GM18517 (cell line): ENCODE measurements at regions not wholly inside any gene's neighbourhood (a gene's known extent, or its start where the extent isn't known, plus 50 kb on each side); places are given as distances from the start of the nearest gene placed in this dataset.
A peak's percentile ranks its signal among the peaks of the same experiment; 100 is the strongest.
"Not testable (repeated sequence)": the region's sequence is repeated elsewhere in the genome, so short reads cannot be mapped to it uniquely, and the experiment has no call there.

Experiments used
- ATAC-seq: cut with Tn5 transposase; IDR thresholded peaks from one replicate; pipeline ENCODE4 v1.9.1; 2021; ENCODE audit warnings: mild to moderate bottlenecking, moderate library complexity; ENCODE audit not compliant: unreplicated experiment

DNA sequence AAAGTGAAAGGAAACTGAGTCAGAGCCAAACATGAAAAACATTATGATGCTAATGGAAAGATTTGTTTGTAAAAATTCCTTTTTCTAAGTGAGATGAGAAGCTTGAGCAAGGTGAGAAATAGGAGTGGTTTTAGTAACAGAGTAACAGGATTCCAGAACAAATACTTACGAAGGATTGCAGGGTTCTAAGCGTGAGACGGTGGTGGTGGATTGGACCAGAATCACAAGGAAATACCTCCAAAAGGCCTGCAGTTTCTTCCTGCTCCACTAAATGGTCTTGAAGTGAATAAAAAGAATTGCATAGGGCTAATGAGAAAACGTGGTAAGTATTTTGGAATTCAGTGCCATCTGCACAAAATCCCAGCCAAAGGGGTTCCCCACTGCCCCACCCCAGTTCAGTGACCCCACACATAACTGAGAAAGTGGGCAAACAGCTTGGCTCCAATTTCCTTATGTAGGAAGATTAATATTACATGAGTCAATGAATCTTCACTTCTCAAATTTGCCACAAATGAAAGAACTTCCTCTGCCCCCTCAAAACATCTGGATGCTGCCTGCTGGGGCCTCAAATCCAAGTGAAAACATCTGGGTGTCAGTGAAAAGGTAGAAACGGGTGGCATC is 283.8 kb upstream of the NR2F2 start:
- ATAC-seq = no peak

DNA sequence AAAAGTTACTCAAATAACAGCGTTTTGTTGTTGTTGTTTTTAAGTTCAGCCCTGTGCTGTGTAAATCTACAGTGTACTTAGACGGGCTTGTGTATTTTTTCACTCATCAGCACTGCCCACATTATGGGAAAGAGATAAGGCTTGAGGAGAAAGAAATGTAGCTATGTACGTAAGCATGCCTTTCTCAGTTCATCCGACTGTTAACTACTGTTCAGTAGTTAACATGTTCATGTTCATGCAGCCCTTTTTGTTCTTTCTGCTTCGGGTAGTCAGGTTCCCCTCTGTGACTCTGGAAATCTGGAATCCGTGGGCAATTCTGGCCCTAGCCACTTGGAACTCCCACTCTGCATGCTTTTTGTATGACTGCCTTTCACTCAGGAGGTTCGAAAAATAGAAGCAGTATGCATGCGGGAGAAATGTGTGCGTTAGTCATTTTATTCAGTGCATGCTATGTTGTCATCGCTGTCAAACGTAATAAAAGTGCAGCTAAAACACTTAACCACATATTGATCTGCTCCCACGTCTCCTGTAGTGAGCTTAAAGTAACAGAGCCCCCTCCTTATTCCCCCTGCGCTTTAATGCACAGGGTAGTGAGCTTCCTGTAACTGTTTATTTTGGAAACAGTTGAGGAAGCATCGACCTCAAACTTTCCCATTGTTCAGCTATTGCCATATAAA is 283.1 kb upstream of the NR2F2 start:
- no peak for ATAC-seq

DNA sequence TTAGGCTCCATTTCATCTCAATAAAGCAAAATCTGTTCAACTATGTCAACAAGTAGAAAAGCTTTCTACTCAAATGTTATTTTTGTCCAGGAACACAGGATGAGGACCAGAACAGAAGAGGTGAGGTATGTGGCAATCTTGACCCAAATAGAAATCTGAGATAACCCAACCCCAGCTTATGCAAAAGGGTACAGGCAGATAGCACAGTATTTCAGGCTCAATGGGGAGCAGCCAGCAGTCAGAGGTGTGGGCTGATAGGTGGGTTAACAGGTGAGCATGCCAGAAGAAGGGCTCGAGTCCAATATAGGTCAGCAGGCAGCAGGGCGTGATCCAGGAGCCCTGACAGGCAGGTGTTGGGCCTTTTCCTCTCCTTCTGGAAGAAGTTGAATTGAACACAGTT is 281.2 kb upstream of the NR2F2 start:
- no peak for ATAC-seq

DNA sequence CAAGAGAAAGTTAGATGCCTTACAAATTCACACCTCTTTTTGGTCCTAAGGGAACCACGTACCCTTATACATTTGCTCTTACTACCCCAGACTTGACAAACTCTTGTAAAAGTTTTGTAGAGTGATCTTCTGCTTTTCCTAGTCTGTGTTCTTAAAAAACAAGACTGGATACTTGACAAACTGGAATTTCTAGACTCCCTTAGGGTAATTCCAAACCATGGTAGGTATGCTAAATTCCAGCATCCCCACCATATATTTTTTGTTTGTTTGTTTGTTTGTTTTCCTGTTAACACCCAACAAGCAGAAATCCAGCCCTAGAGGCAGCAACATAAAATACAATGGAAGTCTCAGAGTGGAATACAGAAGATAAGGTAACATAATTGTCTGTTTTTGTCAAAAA is 280.7 kb upstream of the NR2F2 start:
- no peak for ATAC-seq

DNA sequence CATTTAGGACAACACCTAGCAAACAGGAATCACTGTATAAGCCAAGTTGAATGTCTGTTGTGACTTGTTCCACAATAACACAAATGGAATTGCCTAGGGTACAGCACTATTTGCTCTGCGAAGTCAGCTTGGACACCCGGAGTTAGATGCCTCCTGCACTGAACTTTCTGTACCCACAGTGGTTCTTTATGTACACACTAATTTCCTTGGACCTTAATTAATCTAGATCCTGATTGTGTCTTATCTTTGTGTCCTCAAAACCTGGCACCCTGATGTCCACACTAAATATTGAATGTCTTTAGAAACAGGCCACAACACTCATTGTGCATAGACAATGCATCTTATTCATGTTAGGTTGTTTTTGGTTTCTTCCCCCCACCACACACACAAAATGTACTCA is 278.9 kb upstream of the NR2F2 start:
- no peak for ATAC-seq

DNA sequence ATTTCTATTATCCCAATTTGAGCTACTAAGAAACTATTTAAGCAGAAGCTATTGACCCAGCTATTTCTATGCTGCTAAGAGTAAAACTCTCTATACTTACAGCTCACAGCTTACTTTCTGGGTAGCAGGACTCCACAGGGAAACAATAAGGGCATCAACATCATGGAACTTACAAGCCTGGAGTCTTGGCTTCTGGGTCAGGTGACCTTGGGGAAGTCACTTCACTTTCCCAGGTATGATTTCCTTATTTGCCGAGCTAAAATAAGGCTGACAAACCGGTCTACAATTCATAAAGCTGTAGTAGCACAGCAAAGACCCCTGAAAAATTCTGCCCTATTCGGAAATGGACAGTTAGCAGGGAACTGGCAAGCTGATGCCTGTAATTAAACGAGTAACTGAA is 278.3 kb upstream of the NR2F2 start:
- ATAC-seq = no peak

DNA sequence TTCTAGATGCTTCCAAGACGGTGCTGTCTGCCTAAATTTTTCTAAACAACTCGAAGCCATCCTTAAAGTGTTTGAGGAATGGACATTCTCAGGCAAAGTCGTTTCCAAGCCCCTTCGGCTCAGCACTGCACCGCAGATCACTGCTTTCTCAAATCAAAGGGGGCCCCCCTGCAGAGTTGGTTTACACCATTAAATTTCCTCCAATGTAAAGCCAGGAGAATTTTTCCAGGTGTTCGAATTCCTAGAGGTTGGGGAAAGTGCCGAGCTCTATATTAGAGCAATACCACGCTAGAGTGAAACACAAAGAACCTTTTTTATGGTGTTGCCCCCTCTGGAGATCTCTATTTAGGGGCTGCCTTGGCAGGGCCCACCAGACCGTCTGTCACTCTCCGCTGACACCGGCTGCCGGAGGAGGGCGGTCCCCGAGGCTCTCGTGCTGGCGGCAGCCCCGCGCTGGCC is 277.9 kb upstream of the NR2F2 start:
- no peak for ATAC-seq

DNA sequence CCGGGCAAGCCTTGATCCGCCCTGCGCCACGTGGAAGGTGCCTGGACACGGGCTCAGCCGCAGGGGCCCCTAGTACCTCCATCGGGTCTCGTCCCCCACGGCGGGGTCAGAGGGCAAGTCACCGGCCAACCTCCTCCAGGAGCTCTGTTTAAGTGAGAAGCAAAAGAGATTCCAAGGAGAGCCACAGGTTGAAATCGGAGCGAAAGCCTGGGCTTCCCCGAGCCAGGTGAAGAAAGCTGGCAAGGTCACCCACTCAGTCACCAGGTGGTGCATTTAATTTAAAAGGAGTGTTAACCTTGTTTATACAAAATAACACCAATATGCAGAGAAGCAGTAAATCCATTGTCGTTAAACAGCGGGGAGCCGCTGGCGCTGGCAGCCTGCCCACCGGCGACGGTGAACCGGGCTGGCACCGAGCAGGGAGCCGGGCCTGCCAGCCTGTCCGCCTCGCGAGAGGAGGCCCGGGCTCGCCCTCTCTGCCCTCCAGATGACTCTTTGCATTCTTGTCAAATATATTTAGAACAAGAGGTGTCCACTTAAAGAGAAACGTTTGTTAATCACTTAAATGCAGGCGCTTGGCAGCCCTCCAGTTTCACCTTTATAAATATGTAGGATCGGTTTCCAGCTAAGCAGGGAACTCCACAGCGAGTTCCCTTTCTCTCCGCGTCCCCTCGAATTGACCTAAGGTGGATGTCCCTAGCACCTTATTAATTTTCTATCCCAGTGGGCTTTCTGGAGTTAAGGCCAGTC is 277.3 kb upstream of the NR2F2 start:
- no peak for ATAC-seq

DNA sequence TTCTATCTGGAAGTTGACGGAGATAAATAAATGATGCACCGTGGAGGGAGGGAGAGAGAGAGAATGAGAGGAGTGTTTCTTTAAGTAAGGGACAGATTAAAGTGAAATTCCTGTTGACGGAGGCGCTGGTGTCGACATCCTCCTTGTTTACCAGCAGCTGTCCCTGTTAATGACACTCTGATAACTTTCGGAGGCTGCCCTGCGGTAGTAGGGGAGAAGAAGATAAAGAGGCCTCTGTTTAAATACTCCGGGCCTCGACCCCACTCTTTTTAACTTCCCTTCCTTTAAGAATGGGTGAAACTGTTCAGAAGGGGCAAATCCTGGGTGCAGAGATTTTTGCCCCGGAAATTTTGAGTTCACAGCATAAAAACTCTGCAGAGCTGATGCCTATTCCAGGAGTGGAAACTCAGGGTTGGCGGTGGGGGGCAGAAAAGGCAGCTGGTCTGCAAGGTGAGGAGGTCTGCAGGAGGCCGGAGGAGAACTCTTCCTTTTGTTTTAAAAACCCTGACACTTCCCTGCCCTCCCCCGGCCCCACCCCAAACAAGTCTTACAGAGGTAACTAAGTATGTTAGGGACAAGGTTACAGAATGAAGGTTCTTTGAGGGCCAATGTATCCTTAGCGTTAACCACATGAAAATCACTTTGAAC is 276.6 kb upstream of the NR2F2 start:
- no peak for ATAC-seq

DNA sequence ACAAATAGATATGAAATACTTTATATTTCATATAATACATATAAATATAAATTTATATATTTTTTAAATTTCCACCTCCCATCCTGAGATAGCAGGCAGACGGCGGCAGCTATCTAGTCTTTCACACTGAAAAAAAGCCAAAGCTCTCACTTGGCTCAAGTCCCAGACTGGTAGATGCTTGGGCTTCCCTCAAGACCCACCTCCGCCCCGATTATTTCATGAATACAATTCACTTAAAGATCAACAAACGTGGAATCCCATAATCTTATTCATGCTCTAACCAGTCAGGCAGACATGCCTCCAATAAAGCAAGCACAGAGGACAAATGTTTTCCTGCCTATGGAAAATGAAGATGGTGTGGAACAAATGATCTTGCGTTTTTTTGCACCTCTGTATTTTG is 275.9 kb upstream of the NR2F2 start:
- ATAC-seq = no peak

DNA sequence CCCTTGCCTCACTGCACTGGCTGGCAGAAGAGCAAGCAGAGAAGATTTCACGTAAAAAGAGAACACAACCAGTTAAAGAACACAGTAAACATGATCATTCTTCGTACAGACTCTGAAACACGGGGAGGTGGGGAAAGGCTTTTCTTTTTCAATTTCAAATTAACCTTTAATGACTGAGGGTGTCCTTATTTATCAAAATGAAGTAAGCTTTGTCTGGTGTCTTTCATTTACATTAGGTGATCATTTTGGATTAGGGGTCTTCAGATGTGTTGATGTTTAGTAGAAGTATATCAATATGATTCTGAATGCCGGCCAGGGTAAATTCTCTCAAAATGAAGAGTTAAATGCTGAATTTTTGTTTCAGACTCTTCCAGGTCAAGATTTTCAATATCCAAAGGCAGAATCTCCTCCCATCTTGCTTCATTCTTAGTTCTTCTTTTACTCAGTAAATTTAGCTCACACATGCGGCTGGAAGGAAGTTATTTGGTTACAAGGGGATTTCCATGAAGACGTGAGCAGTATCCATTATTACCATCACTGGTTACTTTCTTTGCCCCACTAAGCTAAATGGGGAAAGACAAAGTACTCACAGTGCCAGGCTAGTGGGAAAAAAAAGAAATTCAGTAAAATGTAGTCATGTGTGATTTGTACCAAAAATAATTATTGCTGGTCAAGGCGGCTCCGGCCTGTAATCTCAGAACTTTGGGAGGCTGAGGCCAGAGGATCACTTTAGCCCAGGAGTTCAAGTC is 272.2 kb upstream of the NR2F2 start:
- ATAC-seq = peak; percentile 93

DNA sequence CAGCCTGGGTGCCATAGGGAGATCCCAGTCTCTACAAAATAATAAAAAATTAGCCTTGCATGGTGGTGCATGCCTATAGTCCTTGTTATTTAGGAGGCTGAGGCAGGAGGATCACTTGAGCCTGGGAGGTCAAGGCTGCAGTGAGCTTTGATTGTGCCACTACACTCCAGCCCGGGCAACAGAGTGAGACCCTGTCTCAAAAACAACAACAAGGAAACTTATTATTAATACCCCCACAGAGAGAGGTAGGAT is 271.7 kb upstream of the NR2F2 start:
- not testable (repeated sequence) for ATAC-seq

DNA sequence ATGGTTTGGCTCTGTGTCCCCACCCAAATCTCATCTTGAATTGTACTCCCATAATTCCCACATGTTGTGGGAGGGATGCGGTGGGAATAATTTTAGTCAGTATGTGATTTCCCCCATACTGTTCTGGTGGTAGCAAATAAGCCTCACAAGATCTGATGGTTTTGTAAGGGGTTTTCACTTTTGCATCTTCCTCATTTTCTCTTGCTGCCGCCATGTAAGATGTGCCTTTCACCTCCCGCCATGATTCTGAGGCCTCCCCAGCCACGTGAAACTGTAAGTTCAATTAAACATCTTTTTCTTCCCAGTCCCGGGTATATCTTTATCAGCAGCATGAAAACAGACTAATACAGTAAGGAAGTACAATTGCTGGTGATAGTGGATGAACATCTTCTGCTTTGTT is 269.9 kb upstream of the NR2F2 start:
- ATAC-seq = not testable (repeated sequence)

DNA sequence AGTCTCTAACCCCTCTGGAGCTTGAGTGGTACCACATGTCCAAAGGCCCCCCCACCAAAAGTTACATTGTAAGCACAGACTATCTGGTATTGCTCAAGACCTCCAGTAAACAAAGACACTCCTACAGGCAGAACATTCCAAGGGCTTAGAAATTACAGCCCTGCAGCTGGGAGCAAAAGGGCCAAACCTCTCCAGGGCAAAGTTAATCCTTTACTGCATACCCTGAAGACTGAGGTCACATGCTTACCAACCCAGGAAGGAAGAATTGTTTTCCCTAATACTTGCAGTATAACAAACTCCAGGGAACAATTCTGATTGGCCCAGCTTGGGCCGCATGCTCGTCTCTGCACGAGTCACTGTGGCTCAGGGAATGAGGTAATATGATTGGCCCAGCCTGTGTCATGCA is 266.1 kb upstream of the NR2F2 start:
- ATAC-seq = no peak

DNA sequence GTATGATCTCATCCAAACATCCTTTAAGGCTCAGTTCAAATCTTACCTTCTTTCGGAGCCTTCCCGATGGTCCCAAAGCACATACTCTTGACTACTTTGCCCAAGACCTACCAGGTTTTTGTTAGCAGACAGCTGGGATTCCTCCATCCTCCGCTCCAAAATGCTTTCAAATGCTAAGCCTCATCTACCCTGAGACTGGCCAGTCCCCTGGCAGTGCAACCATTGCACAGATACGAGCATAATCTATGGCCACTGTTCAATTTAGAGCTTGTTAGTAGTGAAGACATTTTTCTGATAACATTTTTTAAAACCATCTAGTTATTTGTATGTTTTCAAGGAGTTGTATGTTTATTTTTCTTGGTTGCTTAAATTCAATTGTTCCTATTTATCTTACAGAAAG is 264.4 kb upstream of the NR2F2 start:
- no peak for ATAC-seq

DNA sequence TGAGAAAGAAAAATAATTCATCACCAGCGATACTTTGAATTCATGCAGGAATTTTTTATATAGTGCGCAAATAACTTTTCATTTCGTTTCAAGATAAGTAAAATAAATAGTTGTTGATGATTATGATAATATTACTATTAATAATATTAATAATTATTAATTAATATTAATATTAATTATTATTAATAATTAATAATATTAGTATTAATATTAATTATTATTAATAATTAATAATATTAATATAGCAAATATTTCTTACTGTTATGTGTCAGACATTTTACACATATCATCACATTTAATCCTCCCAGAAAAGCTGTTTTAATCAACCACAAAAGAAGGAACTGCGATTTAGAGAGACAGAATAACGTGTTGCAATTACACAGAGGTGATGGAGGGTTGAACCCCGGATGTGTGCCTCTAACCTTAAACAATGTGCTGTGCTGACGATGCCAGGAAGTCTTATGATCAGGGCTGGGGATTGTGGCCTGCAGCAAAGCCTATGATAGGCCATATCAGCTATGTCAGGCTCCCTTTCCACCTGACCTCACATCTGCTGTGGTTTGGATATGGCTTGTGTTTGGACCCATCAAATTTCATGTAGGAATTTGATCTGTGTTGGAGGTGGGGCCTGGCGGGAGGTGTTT is 263.5 kb upstream of the NR2F2 start:
- no peak for ATAC-seq

DNA sequence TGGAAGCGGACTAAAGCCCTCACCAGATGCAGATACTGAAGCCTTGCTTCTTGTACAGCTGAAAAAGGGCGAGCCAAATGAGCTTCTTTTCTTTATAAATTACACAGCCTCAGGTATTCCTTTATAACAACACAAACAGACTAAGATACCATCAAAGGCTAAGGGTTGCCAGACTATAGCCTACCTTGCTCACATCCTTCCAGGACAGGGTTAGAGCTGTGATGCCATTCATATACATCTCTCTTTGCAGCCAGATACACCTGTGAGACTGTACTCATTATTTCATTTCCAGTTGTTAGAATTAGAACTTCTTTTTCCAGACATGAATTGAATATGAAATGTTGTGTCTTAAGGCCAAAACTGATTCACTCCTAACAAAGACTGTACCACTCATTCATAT is 262.8 kb upstream of the NR2F2 start:
- no peak for ATAC-seq

DNA sequence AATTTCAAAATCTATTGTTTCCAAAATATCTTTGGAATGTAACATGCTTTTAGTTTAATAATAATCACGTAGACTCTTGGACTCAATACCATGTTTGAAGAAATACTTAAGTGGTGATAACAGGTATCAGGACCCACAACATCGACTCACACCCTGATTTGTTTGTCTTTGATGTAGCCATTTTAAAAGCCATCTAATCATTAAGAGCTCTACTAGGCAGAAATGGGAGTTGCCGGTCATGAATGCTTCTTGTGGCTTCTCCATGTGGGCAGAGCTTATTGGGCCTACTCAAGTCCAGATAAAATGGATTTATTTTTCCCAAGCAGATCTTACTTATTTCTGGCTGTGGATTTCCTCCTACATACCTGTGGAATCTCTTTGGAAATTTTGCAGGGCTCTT is 261.6 kb upstream of the NR2F2 start:
- ATAC-seq = no peak

DNA sequence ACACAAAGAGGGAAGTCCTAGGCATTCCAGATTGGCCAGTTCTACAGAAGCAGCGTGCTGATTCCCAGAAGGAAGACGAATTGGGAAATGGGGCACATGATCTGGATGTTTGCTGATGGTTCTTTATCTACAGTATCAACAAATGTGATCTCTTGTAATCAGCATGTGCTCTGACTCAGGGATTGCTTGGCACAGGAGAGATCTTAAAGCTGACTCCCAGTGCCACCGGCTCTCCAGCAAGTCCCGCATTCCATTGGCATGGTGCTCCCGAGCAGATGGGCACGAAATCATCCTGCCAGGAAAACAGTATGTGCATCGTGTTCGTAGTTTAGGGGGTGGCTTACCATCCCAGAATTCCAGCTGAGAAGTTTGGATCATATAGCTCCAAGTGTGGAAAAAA is 259.9 kb upstream of the NR2F2 start:
- ATAC-seq = no peak

DNA sequence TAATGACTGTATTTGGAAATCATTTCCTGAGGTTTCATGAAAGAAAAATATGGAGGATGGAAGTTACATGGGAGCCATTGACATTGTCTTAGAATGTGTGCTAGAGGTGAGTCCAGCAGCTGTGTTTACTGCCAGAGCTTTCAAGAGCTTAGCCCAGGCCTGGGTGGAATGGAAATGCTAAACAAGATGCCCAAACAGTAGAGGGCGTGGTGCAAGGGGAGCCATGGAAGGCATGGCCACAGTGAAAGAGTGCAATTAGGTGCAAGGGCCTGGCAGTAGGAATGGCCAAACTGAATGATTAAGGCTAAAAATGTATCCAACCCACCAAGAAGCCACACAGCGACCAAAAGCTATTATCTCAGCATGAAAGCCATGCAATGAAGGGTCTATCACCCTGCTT is 257.7 kb upstream of the NR2F2 start:
- ATAC-seq = no peak

DNA sequence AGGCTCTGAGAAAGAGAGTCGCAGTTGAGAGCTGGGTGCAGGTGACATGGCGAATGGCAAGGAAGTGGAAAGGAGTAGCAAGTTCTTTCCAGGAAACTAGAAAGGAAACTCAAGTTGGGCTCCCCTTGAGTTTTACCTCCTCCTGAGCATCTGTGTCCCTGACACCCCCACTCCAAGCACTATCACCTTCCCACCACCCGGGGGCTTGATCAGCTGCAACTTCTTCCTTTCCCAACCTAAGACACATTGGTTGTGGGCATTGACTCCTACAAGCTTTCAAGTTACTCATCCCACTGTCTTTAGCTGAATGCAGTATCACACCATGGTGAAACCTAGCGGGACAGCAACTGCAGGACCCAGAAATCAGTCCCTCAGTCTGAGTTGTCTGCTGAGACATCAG is 256.6 kb upstream of the NR2F2 start:
- ATAC-seq = no peak
